Smooth muscle cell (in vitro differentiated cells): ENCODE measurements at regions not wholly inside any gene's neighbourhood (a gene's known extent, or its start where the extent isn't known, plus 50 kb on each side); places are given as distances from the start of the nearest gene placed in this dataset.

Source experiments
- DNase-seq: peaks from one replicate; lab custom pipeline; 2025; ENCODE audit not compliant: unreplicated experiment; lab: John Stamatoyannopoulos, UW
- H2AFZ ChIP-seq: fragments of 200-600 bp; sonication (generic); 2 replicates; pipeline ENCODE4 v1.6.0; 2016; ENCODE audit warnings: antibody characterized with exemption, low read depth, mild to moderate bottlenecking
- H3F3A ChIP-seq: fragments of 200-600 bp; sonication (generic); 2 replicates; pipeline ENCODE4 v1.6.0; 2017; ENCODE audit warnings: antibody characterized with exemption, low read depth
- H3K27ac ChIP-seq: fragments of 200-600 bp; sonication (generic); 2 replicates; pipeline ENCODE4 v1.5.1; 2016; ENCODE audit warnings: low read depth, mild to moderate bottlenecking
- H3K27me3 ChIP-seq: fragments of 200-600 bp; sonication (generic); 2 replicates; pipeline ENCODE4 v1.6.1; 2016; ENCODE audit warnings: low read depth, mild to moderate bottlenecking
- H3K36me3 ChIP-seq: fragments of 200-600 bp; sonication (generic); 2 replicates; pipeline ENCODE4 v1.5.1; 2016; ENCODE audit warnings: low read depth
- H3K4me1 ChIP-seq: fragments of 200-600 bp; sonication (generic); 2 replicates; pipeline ENCODE4 v1.5.1; 2016; ENCODE audit warnings: low read depth
- H3K4me2 ChIP-seq: fragments of 200-600 bp; sonication (generic); 2 replicates; pipeline ENCODE4 v1.6.0; 2016; ENCODE audit warnings: mild to moderate bottlenecking
- H3K4me3 ChIP-seq: fragments of 200-600 bp; sonication (generic); 2 replicates; pipeline ENCODE4 v1.5.1; 2016; ENCODE audit warnings: mild to moderate bottlenecking
- H3K79me2 ChIP-seq: fragments of 200-600 bp; sonication (generic); 2 replicates; pipeline ENCODE4 v1.6.0; 2016; ENCODE audit warnings: low read depth, mild to moderate bottlenecking
- H3K9ac ChIP-seq: fragments of 200-600 bp; sonication (generic); 2 replicates; pipeline ENCODE4 v1.6.0; 2016; ENCODE audit warnings: low read depth
- H3K9me3 ChIP-seq: fragments of 200-600 bp; sonication (generic); replicated peaks from 2 replicates; pipeline ENCODE4 v1.5.1; 2016; ENCODE audit warnings: low read depth
- H4K20me1 ChIP-seq: fragments of 200-600 bp; sonication (generic); 2 replicates; pipeline ENCODE4 v1.6.0; 2016; ENCODE audit warnings: low read depth
- WGBS: methylation state at CpG from one replicate; pipeline ENCODE4 v1.1.7; 2016; ENCODE audit warnings: low lambda C conversion rate; 5-methylcytosine and 5-hydroxymethylcytosine counted together
- TF ChIP-seq, protein P1 (sequence below): fragments of 200-600 bp; sonication (generic); IDR thresholded peaks from 2 replicates; pipeline ENCODE4 v1.5.1; 2017; ENCODE audit warnings: borderline replicate concordance, mild to moderate bottlenecking, antibody characterized with exemption; ENCODE audit not compliant: insufficient read depth, poor library complexity, severe bottlenecking

DNA sequence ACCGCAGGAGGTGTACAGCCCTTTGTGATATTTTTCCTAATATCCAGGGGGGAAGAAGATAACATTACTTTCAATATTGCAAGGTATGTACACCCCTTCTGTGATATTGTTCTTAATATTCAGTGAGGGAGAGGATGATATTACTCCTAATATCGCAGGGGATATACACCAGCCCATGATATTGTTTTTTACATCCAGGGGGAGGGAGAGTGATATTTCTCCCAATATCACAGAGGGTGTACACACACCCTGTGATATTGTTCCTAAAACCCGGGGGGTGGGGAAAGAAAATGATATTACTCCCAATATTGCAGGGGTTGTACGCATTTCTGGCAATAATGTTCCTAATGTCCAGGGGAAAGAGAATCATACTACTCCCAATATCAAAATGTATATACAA is 58.0 kb upstream of the SLC25A48 start:
- Histone ChIP-seq H3K9ac (no peak overlapping the region), H3K4me2 (no peak overlapping the region), H3K79me2 (no peaks in the 10 kb centered on the region), H3K9me3 (no peaks in the 10 kb centered on the region), H3F3A (no peaks in the 10 kb centered on the region), H3K36me3 (no peaks in the 10 kb centered on the region), H3K27me3 (peaks cover 5% of the 10 kb centered on the region), H3K27ac (no peak overlapping the region), H3K4me1 (no peaks in the 10 kb centered on the region), H2AFZ (no peak overlapping the region), H4K20me1 (no peaks in the 10 kb centered on the region), H3K4me3 (no peak overlapping the region)
- TF ChIP-seq, protein P1, sequence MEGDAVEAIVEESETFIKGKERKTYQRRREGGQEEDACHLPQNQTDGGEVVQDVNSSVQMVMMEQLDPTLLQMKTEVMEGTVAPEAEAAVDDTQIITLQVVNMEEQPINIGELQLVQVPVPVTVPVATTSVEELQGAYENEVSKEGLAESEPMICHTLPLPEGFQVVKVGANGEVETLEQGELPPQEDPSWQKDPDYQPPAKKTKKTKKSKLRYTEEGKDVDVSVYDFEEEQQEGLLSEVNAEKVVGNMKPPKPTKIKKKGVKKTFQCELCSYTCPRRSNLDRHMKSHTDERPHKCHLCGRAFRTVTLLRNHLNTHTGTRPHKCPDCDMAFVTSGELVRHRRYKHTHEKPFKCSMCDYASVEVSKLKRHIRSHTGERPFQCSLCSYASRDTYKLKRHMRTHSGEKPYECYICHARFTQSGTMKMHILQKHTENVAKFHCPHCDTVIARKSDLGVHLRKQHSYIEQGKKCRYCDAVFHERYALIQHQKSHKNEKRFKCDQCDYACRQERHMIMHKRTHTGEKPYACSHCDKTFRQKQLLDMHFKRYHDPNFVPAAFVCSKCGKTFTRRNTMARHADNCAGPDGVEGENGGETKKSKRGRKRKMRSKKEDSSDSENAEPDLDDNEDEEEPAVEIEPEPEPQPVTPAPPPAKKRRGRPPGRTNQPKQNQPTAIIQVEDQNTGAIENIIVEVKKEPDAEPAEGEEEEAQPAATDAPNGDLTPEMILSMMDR, result no peak
- DNase-seq, result no peak
- 80% methylated on average over 4 of the region's 4 CpGs for WGBS

DNA sequence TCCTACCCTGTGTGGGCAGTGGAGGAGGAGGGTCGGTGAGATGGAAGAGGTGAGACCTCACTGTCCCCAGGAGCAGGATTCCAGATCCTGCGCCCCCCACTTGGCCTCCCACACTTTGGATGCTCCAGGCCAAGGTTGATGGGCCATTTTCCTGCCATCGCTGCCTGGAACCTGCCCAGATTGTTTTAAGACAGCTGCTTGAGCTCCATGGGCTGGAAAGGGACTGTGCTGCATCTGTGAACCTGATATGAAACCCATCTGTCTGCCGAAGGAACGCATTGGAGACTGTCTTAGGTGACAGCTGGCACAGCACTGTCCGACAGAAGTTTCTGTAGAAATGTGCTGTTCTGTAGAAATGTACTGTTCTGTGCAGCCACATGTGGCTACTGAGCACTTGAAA is 72.7 kb upstream of the SLC25A48 start:
- Histone ChIP-seq H3K4me2 (no peak overlapping the region), H3K4me3 (no peak overlapping the region), H3K4me1 (no peaks in the 10 kb centered on the region), H3F3A (no peaks in the 10 kb centered on the region), H4K20me1 (no peaks in the 10 kb centered on the region), H3K27me3 (no peaks in the 10 kb centered on the region), H3K36me3 (no peaks in the 10 kb centered on the region), H3K9ac (no peak overlapping the region), H2AFZ (no peak overlapping the region), H3K79me2 (no peaks in the 10 kb centered on the region), H3K27ac (no peak overlapping the region), H3K9me3 (no peaks in the 10 kb centered on the region)
- DNase-seq, result no peak
- 80% methylated on average over 6 of the region's 6 CpGs for WGBS
- TF ChIP-seq, protein P1, result no peak

DNA sequence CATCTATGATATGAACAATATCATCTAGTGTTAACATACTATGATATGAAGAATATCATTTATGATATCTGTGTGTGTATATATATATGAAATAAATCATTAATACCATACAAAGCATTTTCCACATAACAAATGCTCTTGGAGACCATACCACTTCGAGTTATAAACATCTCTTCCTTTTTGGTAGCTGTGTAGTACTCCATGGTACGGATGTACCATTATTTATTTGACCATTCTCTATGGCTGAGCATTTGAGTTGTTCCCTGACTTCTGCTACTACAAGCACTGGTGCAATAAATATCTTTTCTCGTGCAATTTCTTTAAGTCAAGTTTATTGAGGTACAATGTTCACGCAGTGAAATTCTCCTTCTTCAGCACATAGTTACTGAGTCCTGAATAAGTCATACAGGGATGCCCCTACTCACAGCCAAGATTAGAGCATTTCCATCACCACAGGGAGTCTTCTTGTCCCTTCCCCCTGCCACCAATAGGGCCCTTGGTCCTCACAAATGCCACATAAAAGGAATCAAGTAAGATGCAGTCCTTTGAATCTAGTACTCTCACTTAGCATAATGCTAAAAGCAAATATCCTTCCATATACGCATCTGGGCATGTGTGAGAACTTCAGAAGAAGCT is 75.2 kb upstream of the SLC25A48 start:
- no peaks in the 10 kb centered on the region for H3F3A ChIP-seq
- H2AFZ ChIP-seq, result no peak overlapping the region
- H3K9ac ChIP-seq, result no peak overlapping the region
- no peaks in the 10 kb centered on the region for H4K20me1 ChIP-seq
- TF ChIP-seq, protein P1, result no peak
- no peak overlapping the region for H3K4me2 ChIP-seq
- no peaks in the 10 kb centered on the region for H3K9me3 ChIP-seq
- H3K4me1 ChIP-seq, result no peaks in the 10 kb centered on the region
- no peak overlapping the region for H3K27ac ChIP-seq
- no peak for DNase-seq
- H3K36me3 ChIP-seq, result no peaks in the 10 kb centered on the region
- WGBS, result 92% methylated on average over 5 of the region's 5 CpGs
- H3K4me3 ChIP-seq, result no peak overlapping the region
- H3K27me3 ChIP-seq, result no peaks in the 10 kb centered on the region
- H3K79me2 ChIP-seq, result no peaks in the 10 kb centered on the region

DNA sequence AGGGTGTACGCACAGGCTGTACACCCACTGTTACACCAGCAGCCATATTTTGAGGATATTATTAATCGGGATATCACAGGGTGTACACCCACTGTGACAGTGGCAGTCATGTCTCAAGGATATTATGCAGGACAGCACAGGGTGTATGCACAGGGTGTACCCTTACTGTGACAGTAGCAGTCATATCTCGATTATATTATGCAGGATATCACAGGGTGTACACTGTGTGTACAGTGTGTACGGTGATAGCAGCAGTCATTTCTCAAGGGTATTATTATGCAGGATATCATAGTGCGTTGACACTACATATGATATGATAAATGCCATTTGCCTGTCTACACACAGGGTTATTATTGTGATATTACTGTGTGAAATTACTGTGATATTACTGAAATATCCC is 80.5 kb upstream of the SLC25A48 start:
- Histone ChIP-seq H3K9me3 (no peaks in the 10 kb centered on the region), H4K20me1 (no peaks in the 10 kb centered on the region), H3K4me3 (no peak overlapping the region), H3K27me3 (no peaks in the 10 kb centered on the region), H3K27ac (no peak overlapping the region), H3K4me2 (no peak overlapping the region), H3K79me2 (no peaks in the 10 kb centered on the region), H3F3A (no peaks in the 10 kb centered on the region), H3K36me3 (no peaks in the 10 kb centered on the region), H2AFZ (no peak overlapping the region), H3K9ac (no peak overlapping the region), H3K4me1 (no peaks in the 10 kb centered on the region)
- WGBS, result 90% methylated on average over 5 of the region's 5 CpGs
- TF ChIP-seq, protein P1, result no peak
- DNase-seq, result no peak
